Stimulated activated CD8-positive, alpha-beta memory T cell treated with anti-CD3 and anti-CD28 coated beads, Interleukin-7, amount 100 ng/mL, for 48 hours (primary cell): ENCODE measurements at regions not wholly inside any gene's neighbourhood (a gene's known extent, or its start where the extent isn't known, plus 50 kb on each side); places are given as distances from the start of the nearest gene placed in this dataset.
"Not testable (repeated sequence)": the region's sequence is repeated elsewhere in the genome, so short reads cannot be mapped to it uniquely, and the experiment has no call there.

Source experiments
- DNase-seq, 2 donors: peaks; one replicate each; pipeline ENCODE4 v3.0.0-alpha.2; 2020; ENCODE audit warnings: low read depth in 1 of 2; ENCODE audit errors: extremely low read depth in 1 of 2

GRCh38 chr5:57429513-57430120, 53.0 kb downstream of the ACTBL2 start:
- DNase-seq = no peak

- DNase-seq = not testable (repeated sequence)
These were observed 53.6 kb downstream of the ACTBL2 start for GRCh38 chr5:57429021-57429420.

- DNase-seq = no peak
These were observed 59.6 kb downstream of the ACTBL2 start for GRCh38 chr5:57422993-57423392.

GRCh38 chr5:57422341-57422740, 60.3 kb downstream of the ACTBL2 start:
- no peak for DNase-seq

GRCh38 chr5:57420801-57421200, 61.8 kb downstream of the ACTBL2 start:
- no peak for DNase-seq

- no peak for DNase-seq
These were observed 64.6 kb downstream of the ACTBL2 start for GRCh38 chr5:57417971-57418370.

GRCh38 chr5:57417320-57417719, 65.3 kb downstream of the ACTBL2 start:
- no peak for DNase-seq

- no peak for DNase-seq
These were observed 66.2 kb downstream of the ACTBL2 start for GRCh38 chr5:57416278-57416994.

- DNase-seq = no peak
These were observed 67.8 kb downstream of the ACTBL2 start for GRCh38 chr5:57414857-57415256.

- DNase-seq = no peak
These were observed 68.4 kb downstream of the ACTBL2 start for GRCh38 chr5:57414191-57414590.

- DNase-seq = no peak
These were observed 69.5 kb downstream of the ACTBL2 start for GRCh38 chr5:57413145-57413544.

GRCh38 chr5:57412680-57413079, 69.9 kb downstream of the ACTBL2 start:
- no peak for DNase-seq

GRCh38 chr5:57411982-57412381, 70.6 kb downstream of the ACTBL2 start:
- DNase-seq = no peak

- no peak for DNase-seq
These were observed 72.0 kb downstream of the ACTBL2 start for GRCh38 chr5:57410374-57411320.

GRCh38 chr5:57408714-57409113, 73.9 kb downstream of the ACTBL2 start:
- no peak for DNase-seq

- DNase-seq = no peak
These were observed 74.3 kb downstream of the ACTBL2 start for GRCh38 chr5:57408285-57408684.

- DNase-seq = no peak
These were observed 75.2 kb downstream of the ACTBL2 start for GRCh38 chr5:57407391-57407790.

- no peak for DNase-seq
These were observed 76.0 kb downstream of the ACTBL2 start for GRCh38 chr5:57406641-57407040.

GRCh38 chr5:57405984-57406383, 76.6 kb downstream of the ACTBL2 start:
- no peak for DNase-seq

- no peak for DNase-seq
These were observed 79.8 kb downstream of the ACTBL2 start for GRCh38 chr5:57402761-57403160.

- no peak for DNase-seq
These were observed 80.3 kb downstream of the ACTBL2 start for GRCh38 chr5:57402348-57402747.
